Gastrocnemius medialis (tissue), 4 donors: ENCODE measurements at regions not wholly inside any gene's neighbourhood (a gene's known extent, or its start where the extent isn't known, plus 50 kb on each side); places are given as distances from the start of the nearest gene placed in this dataset.

Source experiments
- CTCF ChIP-seq, 5 experiments: fragments of 450-650 bp in 3 of 5; fragments of 200-600 bp in 2 of 5; sonication (generic) in 2 of 5; IDR thresholded peaks in 4 of 5; conservative IDR thresholded peaks in 1 of 5; 1 replicate in 4 of 5; 2 replicates in 1 of 5; pipeline ENCODE4 v1.5.1; 2016 to 2019; ENCODE audit warnings: antibody characterized with exemption in 5 of 5, mild to moderate bottlenecking in 3 of 5, moderate library complexity in 3 of 5
- POLR2A ChIP-seq, 2 donors: fragments of 450-650 bp; IDR thresholded peaks; one replicate each; pipeline ENCODE4 v1.6.1; 2017; ENCODE audit warnings: antibody characterized with exemption in 2 of 2, mild to moderate bottlenecking in 2 of 2, moderate library complexity in 2 of 2

DNA sequence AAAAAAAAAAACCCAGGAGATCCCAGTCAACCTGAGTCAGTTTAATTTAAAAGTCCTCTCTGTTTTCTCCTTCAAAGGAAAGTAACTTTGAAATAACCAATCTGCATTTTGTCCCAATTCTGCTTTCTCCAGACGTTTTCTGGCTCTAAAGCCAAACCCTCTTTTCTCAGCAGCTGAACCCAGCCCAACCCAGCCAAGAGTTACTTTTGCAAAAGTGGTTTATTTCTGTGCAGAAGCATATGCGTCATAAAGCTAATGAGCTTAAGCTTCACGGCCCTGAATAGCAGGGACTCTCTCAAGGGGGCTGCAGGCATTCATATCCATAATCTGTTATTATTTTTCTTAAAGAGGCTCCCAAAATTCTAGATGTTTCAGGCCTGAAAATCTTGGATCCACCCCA, 176.6 kb downstream of the GALC start:
- TF ChIP-seq CTCF (IDR thresholded peaks at IDR 0.05 in 4 of 5, conservative IDR thresholded peaks at IDR 0.05 in 1 of 5) (no peak), POLR2A (IDR thresholded peaks at IDR 0.05) (no peak)
